ENCODE measurements at regions not wholly inside any gene's neighbourhood (a gene's known extent, or its start where the extent isn't known, plus 50 kb on each side); places are given as distances from the start of the nearest gene placed in this dataset.
A peak's percentile ranks its signal among the peaks of the same experiment; 100 is the strongest.
"Not testable (repeated sequence)": the region's sequence is repeated elsewhere in the genome, so short reads cannot be mapped to it uniquely, and the experiment has no call there.

DNA sequence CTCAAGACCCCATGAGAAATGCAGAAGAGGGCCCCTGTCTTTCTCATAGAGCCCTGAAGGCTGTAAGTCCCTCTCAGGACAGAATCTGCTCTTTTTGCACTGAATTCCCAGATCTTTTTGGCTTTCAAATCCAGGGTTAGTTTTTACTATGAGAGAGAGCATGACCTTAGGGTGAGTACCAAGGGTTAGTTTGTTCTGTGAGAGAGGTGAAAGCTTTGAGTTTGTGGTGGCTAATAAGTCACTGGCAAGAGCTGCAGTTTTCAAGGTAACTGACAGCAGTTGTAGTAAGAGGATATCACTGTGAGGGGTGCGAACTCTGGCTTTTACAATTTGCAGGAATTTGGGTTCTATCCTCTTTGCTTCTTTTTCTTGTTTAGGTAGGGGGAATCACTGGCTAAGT is 248.4 kb upstream of the KCNH7 start:
- H3K4me1 ChIP-seq (ENCODE audit: control insufficient read depth, insufficient read depth, low read length) = no peaks in the 10 kb centered on the region
- Mint-ChIP-seq H3K27ac (no peak overlapping the region), H3K9me3 (peaks cover 13% of the 10 kb centered on the region), H3K4me3 (no peak overlapping the region), H3K36me3 (ENCODE audit: low read depth) (no peaks in the 10 kb centered on the region), H3K27me3 (ENCODE audit: insufficient read depth) (no peaks in the 10 kb centered on the region), H3K4me1 (no peaks in the 10 kb centered on the region)
- peaks cover 18% of the 10 kb centered on the region for H3K9me3 ChIP-seq (ENCODE audit: control insufficient read depth, low read length)
- H3K27ac ChIP-seq (ENCODE audit: low read depth, low read length) = no peak overlapping the region
- TF ChIP-seq, protein P1, sequence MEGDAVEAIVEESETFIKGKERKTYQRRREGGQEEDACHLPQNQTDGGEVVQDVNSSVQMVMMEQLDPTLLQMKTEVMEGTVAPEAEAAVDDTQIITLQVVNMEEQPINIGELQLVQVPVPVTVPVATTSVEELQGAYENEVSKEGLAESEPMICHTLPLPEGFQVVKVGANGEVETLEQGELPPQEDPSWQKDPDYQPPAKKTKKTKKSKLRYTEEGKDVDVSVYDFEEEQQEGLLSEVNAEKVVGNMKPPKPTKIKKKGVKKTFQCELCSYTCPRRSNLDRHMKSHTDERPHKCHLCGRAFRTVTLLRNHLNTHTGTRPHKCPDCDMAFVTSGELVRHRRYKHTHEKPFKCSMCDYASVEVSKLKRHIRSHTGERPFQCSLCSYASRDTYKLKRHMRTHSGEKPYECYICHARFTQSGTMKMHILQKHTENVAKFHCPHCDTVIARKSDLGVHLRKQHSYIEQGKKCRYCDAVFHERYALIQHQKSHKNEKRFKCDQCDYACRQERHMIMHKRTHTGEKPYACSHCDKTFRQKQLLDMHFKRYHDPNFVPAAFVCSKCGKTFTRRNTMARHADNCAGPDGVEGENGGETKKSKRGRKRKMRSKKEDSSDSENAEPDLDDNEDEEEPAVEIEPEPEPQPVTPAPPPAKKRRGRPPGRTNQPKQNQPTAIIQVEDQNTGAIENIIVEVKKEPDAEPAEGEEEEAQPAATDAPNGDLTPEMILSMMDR (conservative IDR thresholded peaks at IDR 0.05) = no peak
- H3K4me3 ChIP-seq (ENCODE audit: low read length) = no peak overlapping the region
- H3K9ac ChIP-seq (ENCODE audit: extremely low read depth, low read length, poor library complexity, severe bottlenecking) = no peak overlapping the region
- H3K27me3 ChIP-seq (ENCODE audit: control insufficient read depth, insufficient read depth, low read length, poor library complexity, severe bottlenecking) = no peaks in the 10 kb centered on the region
- H3K36me3 ChIP-seq (ENCODE audit: control insufficient read depth, insufficient read depth, low read length) = no peaks in the 10 kb centered on the region
- DNase-seq = no peak
- 92% methylated on average over 1 of the region's 1 CpG; no CpG with 5 or more reads in 1 of the 2 experiments for WGBS, 2 experiments (ENCODE audit: insufficient coverage in 1 of 2, insufficient read length in 1 of 2)

DNA sequence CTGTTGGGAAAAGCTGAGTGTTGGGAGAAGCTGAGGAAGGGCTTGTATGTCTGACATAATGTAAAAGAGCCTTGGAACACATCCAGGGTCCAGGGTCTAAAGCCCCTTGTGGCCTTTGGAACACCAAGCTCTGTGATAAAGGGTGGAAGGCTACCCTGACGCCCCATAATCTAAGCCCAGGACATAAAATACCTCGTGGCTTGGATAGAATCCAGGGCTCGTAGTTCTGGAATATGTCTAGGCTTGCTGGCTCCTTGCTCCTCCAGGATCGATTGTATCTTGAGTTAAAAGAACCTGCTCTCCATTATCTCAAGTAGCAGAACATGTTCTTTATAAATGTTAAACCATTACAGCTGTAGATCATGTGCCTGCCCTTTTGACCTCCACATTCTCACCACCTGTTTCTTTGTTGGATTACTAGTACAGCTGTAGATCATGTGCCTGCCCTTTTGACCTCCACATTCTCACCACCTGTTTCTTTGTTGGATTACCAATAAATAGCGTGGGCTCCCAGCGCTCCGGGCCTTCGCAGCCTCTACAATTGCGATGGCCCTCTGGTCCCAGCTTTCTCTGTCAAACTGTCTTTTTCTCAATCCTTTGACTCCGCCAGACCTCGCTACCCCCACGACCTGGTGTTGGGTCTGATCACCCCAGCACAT is 246.9 kb upstream of the KCNH7 start:
- Histone ChIP-seq H3K9me3 (ENCODE audit: control insufficient read depth, low read length) (peaks cover 32% of the 10 kb centered on the region), H3K27ac (ENCODE audit: low read depth, low read length) (peak overlapping the region; percentile 51)
- not testable (repeated sequence) for H3K4me3 Mint-ChIP-seq; H3K27me3 ChIP-seq (ENCODE audit: control insufficient read depth, insufficient read depth, low read length, poor library complexity, severe bottlenecking); H3K27me3 Mint-ChIP-seq (ENCODE audit: insufficient read depth); H3K4me3 ChIP-seq (ENCODE audit: low read length); DNase-seq; H3K36me3 Mint-ChIP-seq (ENCODE audit: low read depth); H3K4me1 Mint-ChIP-seq; H3K36me3 ChIP-seq (ENCODE audit: control insufficient read depth, insufficient read depth, low read length); H3K9ac ChIP-seq (ENCODE audit: extremely low read depth, low read length, poor library complexity, severe bottlenecking); H3K27ac Mint-ChIP-seq; H3K4me1 ChIP-seq (ENCODE audit: control insufficient read depth, insufficient read depth, low read length)
- peaks cover 24% of the 10 kb centered on the region for H3K9me3 Mint-ChIP-seq
- 78 to 93% methylated on average over 9 to 12 of the region's 12 CpGs for WGBS, 2 experiments (ENCODE audit: insufficient coverage in 1 of 2, insufficient read length in 1 of 2)

DNA sequence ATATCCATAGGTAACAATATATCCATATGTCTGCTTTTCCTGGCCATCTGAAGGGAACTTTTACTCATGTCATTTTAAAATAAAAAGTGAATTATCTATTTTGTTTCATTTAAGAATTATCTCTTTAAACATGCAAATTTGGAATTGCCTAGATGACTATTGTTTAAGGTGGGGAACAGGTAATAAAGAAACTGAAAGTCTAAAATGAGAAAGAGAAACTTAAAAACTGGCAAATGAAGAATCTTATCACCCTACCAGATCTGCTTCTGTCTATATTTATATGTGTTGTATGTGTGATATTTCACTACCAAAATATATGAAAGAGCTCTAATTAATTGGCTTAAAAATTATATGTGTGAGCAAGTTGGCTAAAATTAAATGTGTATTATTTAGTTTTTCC is 243.2 kb upstream of the KCNH7 start:
- Mint-ChIP-seq H3K36me3 (ENCODE audit: low read depth) (no peaks in the 10 kb centered on the region), H3K4me3 (no peak overlapping the region), H3K27me3 (ENCODE audit: insufficient read depth) (no peaks in the 10 kb centered on the region)

More for the DNA sequence above, 243.2 kb upstream of the KCNH7 start:
- no peak overlapping the region for H3K27ac ChIP-seq (ENCODE audit: low read depth, low read length)
- H3K9ac ChIP-seq (ENCODE audit: extremely low read depth, low read length, poor library complexity, severe bottlenecking) = no peak overlapping the region
- Mint-ChIP-seq H3K4me1 (no peaks in the 10 kb centered on the region), H3K9me3 (peaks cover 32% of the 10 kb centered on the region), H3K27ac (no peak overlapping the region)
- TF ChIP-seq, protein P1 (conservative IDR thresholded peaks at IDR 0.05) = no peak
- DNase-seq = no peak
- H3K4me3 ChIP-seq (ENCODE audit: low read length) = no peak overlapping the region
- H3K9me3 ChIP-seq (ENCODE audit: control insufficient read depth, low read length) = peaks cover 34% of the 10 kb centered on the region
- no peaks in the 10 kb centered on the region for H3K4me1 ChIP-seq (ENCODE audit: control insufficient read depth, insufficient read depth, low read length)
- no peaks in the 10 kb centered on the region for H3K27me3 ChIP-seq (ENCODE audit: control insufficient read depth, insufficient read depth, low read length, poor library complexity, severe bottlenecking)
- no peaks in the 10 kb centered on the region for H3K36me3 ChIP-seq (ENCODE audit: control insufficient read depth, insufficient read depth, low read length)

Measured in endodermal cell (in vitro differentiated cells).